ENCODE measurements at regions not wholly inside any gene's neighbourhood (a gene's known extent, or its start where the extent isn't known, plus 50 kb on each side); places are given as distances from the start of the nearest gene placed in this dataset.
A peak's percentile ranks its signal among the peaks of the same experiment; 100 is the strongest.

DNA sequence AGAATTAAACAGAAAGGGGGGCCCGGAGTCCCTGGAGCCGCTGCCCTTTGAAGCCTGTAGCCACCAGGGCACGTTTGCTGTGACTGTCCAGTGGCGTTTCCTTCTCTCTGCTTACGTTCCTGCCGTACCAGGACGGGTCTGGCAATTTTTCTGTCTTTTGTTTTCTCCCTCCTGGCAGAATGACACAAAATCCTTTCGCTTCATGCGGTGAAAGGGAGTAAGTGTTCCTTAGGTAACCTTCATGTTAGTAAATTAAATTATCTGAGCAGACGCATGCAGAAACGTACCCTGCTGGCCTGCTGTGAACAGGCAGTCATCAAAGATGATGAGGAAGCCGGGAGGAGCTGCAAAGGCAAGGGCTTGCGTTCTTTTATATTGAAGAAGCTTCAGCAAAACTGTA, 299.3 kb upstream of the ARGLU1 start:
- Histone ChIP-seq H3K4me1 (ENCODE audit: insufficient read depth, low read length, poor library complexity, severe bottlenecking) (no peaks in the 10 kb centered on the region), H3K27me3 (replicated peaks; ENCODE audit: insufficient read depth, low read depth, low read length, poor library complexity) (peaks cover 30% of the 10 kb centered on the region), H3K36me3 (ENCODE audit: insufficient read depth, low read length, poor library complexity, severe bottlenecking) (no peaks in the 10 kb centered on the region), H3K9me3 (ENCODE audit: low read depth, low read length, poor library complexity, severe bottlenecking) (no peaks in the 10 kb centered on the region), H3K27ac (ENCODE audit: low read depth, low read length, poor library complexity, severe bottlenecking) (no peak overlapping the region), H3K4me3 (ENCODE audit: low read depth, low read length, poor library complexity, severe bottlenecking) (no peak overlapping the region)
- intact Hi-C loops (cut with micrococcal nuclease; ENCODE audit: unreplicated experiment): no loop called here
- no TSS peak for BruUV-seq (replicated peaks)
- CTCF ChIA-PET: no interaction called here
- POLR2A ChIA-PET (ENCODE audit: low non-redundant PET): no interaction called here
- DNase-seq (ENCODE audit: low spot score): peak; percentile 5
- TF ChIP-seq, protein P1, sequence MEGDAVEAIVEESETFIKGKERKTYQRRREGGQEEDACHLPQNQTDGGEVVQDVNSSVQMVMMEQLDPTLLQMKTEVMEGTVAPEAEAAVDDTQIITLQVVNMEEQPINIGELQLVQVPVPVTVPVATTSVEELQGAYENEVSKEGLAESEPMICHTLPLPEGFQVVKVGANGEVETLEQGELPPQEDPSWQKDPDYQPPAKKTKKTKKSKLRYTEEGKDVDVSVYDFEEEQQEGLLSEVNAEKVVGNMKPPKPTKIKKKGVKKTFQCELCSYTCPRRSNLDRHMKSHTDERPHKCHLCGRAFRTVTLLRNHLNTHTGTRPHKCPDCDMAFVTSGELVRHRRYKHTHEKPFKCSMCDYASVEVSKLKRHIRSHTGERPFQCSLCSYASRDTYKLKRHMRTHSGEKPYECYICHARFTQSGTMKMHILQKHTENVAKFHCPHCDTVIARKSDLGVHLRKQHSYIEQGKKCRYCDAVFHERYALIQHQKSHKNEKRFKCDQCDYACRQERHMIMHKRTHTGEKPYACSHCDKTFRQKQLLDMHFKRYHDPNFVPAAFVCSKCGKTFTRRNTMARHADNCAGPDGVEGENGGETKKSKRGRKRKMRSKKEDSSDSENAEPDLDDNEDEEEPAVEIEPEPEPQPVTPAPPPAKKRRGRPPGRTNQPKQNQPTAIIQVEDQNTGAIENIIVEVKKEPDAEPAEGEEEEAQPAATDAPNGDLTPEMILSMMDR (conservative IDR thresholded peaks at IDR 0.05; ENCODE audit: low read depth, low read length): no peak
- TF ChIP-seq EZH2 (IDR thresholded peaks at IDR 0.05; ENCODE audit: borderline replicate concordance, low read depth, low read length, poor library complexity, severe bottlenecking): no peak

DNA sequence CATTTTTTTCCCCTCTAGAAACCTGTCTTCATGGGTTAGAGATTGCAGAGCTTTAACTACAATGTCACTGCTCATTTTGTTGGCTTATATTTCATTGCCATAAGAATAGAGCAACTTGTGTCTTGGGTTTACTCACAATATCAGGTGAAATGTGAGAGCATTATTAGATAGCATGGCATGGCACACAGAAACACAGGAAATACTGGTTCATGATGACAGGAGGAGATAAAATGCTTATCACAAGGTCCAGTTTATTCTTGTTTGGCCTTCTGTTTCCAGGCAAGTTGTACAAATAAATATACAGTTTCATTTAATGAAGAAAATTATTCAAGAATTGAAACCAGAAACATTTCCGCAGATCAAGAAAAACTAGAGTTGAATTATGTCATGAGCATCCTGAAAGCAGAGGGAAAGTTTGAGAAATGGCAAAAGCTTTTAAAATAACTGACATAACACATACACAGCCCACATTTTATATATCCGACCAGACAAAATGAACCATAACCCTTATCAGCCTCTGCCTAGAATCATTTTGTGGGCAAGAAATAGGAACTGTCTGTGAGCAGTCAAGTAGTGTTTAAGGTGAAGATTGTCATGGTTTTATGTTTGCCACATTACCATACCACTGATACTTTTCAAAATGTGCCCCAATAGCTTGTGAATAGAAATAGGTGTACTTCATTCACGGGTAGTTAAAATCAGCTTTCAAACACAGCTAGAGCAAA, 297.9 kb upstream of the ARGLU1 start:
- no peak for DNase-seq (ENCODE audit: low spot score)
- TF ChIP-seq, protein P1 (conservative IDR thresholded peaks at IDR 0.05; ENCODE audit: low read depth, low read length): no peak
- TF ChIP-seq EZH2 (IDR thresholded peaks at IDR 0.05; ENCODE audit: borderline replicate concordance, low read depth, low read length, poor library complexity, severe bottlenecking): no peak
- Histone ChIP-seq H3K4me3 (ENCODE audit: low read depth, low read length, poor library complexity, severe bottlenecking) (no peak overlapping the region), H3K36me3 (ENCODE audit: insufficient read depth, low read length, poor library complexity, severe bottlenecking) (no peaks in the 10 kb centered on the region), H3K27me3 (replicated peaks; ENCODE audit: insufficient read depth, low read depth, low read length, poor library complexity) (peaks cover 30% of the 10 kb centered on the region), H3K27ac (ENCODE audit: low read depth, low read length, poor library complexity, severe bottlenecking) (no peak overlapping the region), H3K4me1 (ENCODE audit: insufficient read depth, low read length, poor library complexity, severe bottlenecking) (no peaks in the 10 kb centered on the region), H3K9me3 (ENCODE audit: low read depth, low read length, poor library complexity, severe bottlenecking) (no peaks in the 10 kb centered on the region)
- ChIA-PET CTCF (no interaction called here), POLR2A (ENCODE audit: low non-redundant PET) (no interaction called here)
- intact Hi-C loops (cut with micrococcal nuclease; ENCODE audit: unreplicated experiment): no loop called here
- BruUV-seq (replicated peaks): no TSS peak

DNA sequence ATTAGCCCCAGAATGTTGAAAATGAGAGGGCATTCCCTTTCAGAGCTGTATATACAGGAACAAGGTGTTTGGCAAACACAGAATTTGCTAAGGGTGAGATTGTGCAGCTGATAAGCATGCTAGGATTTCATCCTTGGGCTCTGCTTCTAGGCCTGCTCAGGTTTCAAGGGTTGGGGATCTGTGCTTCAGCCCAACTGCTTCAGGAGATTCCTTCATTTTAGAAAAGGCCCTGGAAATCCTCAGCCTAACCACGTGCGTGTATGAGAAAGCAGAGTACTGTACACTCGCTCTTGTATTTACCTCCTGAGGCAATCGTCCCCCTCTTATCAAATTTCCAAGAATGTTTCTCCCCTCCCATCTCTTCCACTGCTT, 291.6 kb upstream of the ARGLU1 start:
- no peaks in the 10 kb centered on the region for H3K9me3 ChIP-seq (ENCODE audit: low read depth, low read length, poor library complexity, severe bottlenecking)
- peaks cover 7% of the 10 kb centered on the region for H3K27me3 ChIP-seq (replicated peaks; ENCODE audit: insufficient read depth, low read depth, low read length, poor library complexity)
- no peaks in the 10 kb centered on the region for H3K4me1 ChIP-seq (ENCODE audit: insufficient read depth, low read length, poor library complexity, severe bottlenecking)
- H3K4me3 ChIP-seq (ENCODE audit: low read depth, low read length, poor library complexity, severe bottlenecking): no peak overlapping the region
- ChIA-PET CTCF (no interaction called here), POLR2A (ENCODE audit: low non-redundant PET) (no interaction called here)
- intact Hi-C loops (cut with micrococcal nuclease; ENCODE audit: unreplicated experiment): no loop called here
- no TSS peak for BruUV-seq (replicated peaks)
- H3K27ac ChIP-seq (ENCODE audit: low read depth, low read length, poor library complexity, severe bottlenecking): no peak overlapping the region
- no peaks in the 10 kb centered on the region for H3K36me3 ChIP-seq (ENCODE audit: insufficient read depth, low read length, poor library complexity, severe bottlenecking)
- TF ChIP-seq EZH2 (IDR thresholded peaks at IDR 0.05; ENCODE audit: borderline replicate concordance, low read depth, low read length, poor library complexity, severe bottlenecking): no peak
- TF ChIP-seq, protein P1 (conservative IDR thresholded peaks at IDR 0.05; ENCODE audit: low read depth, low read length): no peak
- DNase-seq (ENCODE audit: low spot score): no peak

Data from A673 (cell line).